Ovary (tissue), 7 donors: ENCODE measurements at regions not wholly inside any gene's neighbourhood (a gene's known extent, or its start where the extent isn't known, plus 50 kb on each side); places are given as distances from the start of the nearest gene placed in this dataset.

Source experiments
- DNase-seq, 5 donors: peaks; one replicate each; pipeline ENCODE4 v3.0.0-alpha.2; 2019 to 2020
- H3K27ac ChIP-seq, 2 donors: fragments of 200-600 bp; one replicate each; pipeline versions ENCODE4 v1.5.1 to v1.8.0; 2019 to 2022
- H3K27me3 ChIP-seq: fragments of 200-600 bp; one replicate; pipeline ENCODE4 v1.8.0; 2022
- H3K36me3 ChIP-seq: fragments of 200-600 bp; sonication (generic); one replicate; pipeline ENCODE4 v1.5.1; 2019
- H3K4me1 ChIP-seq: one replicate; pipeline ENCODE4 v1.8.1; 2013; ENCODE audit warnings: mild to moderate bottlenecking, moderate library complexity; ENCODE audit not compliant: insufficient read depth
- H3K4me3 ChIP-seq: fragments of 200-600 bp; sonication (generic); one replicate; pipeline ENCODE4 v1.5.1; 2017
- H3K9me3 ChIP-seq, 2 donors: fragments of 200-600 bp in 1 of 2; sonication (generic) in 1 of 2; one replicate each; pipeline versions ENCODE4 v1.5.1 to v1.8.1; 2013 to 2019; ENCODE audit warnings: mild to moderate bottlenecking in 1 of 2, moderate library complexity in 1 of 2
- CTCF ChIP-seq, 3 donors: fragments of 450-650 bp in 2 of 3; fragments of 200-600 bp in 1 of 3; IDR thresholded peaks; one replicate each; pipeline versions ENCODE4 v1.5.1 to v1.8.0; 2016 to 2022; ENCODE audit warnings: antibody characterized with exemption in 3 of 3, mild to moderate bottlenecking in 1 of 3
- EP300 ChIP-seq: sonication (generic); formaldehyde crosslinking; IDR thresholded peaks from one replicate; pipeline ENCODE4 v1.6.1; 2017; ENCODE audit warnings: antibody characterized with exemption
- POLR2A ChIP-seq: fragments of 450-650 bp; IDR thresholded peaks from one replicate; pipeline ENCODE4 v1.6.1; 2017; ENCODE audit warnings: antibody characterized with exemption, mild to moderate bottlenecking, moderate library complexity
- WGBS, 3 donors: extraction: QIAGEN DNeasy Blood & Tissue Kit in 1 of 3; methylation state at CpG; one replicate each; pipeline versions ENCODE4 v1.1.5 to v1.1.7; 2013 to 2017; 5-methylcytosine and 5-hydroxymethylcytosine counted together
- intact Hi-C, 4 donors: fragments of 100-400 bp; cut with DNase I; formaldehyde crosslinking; loops; one replicate each; pipeline versions ENCODE4 v1.11.0 to v1.15.1; 2022 to 2023
- donor health status: DM: no; HTN: no; CAD: no; lungs with moderate emphysema.
- donor health status: DM: no; HTN: no; CAD: no.
- donor health status: Bipolar disorder and iron deficiency.
- donor health status: DM: no; HTN: no; CAD: no.
- donor health status: DM: yes; HTN: yes; CAD: no.

GRCh38 chr15:31905054-31905453, 125.3 kb upstream of the CHRNA7 start:
- Histone ChIP-seq H3K4me1 (no peaks in the 10 kb centered on the region), H3K27me3 (no peaks in the 10 kb centered on the region), H3K36me3 (no peaks in the 10 kb centered on the region), H3K4me3 (no peak overlapping the region), H3K27ac (no peak overlapping the region), H3K9me3 (no peaks in the 10 kb centered on the region)
- DNase-seq, result no peak
- 15 to 21% (median 15%) methylated on average over 8 of the region's 8 CpGs for WGBS, 3 donors
- TF ChIP-seq CTCF (IDR thresholded peaks at IDR 0.05) (no peak), POLR2A (no peak), EP300 (no peak)
- intact Hi-C loops, result no loop called here

- Histone ChIP-seq H3K4me3 (no peak overlapping the region), H3K9me3 (no peaks in the 10 kb centered on the region), H3K36me3 (no peaks in the 10 kb centered on the region), H3K4me1 (no peaks in the 10 kb centered on the region), H3K27ac (no peak overlapping the region), H3K27me3 (no peaks in the 10 kb centered on the region)
- TF ChIP-seq POLR2A (no peak), EP300 (no peak), CTCF (IDR thresholded peaks at IDR 0.05) (no peak)
- DNase-seq, result no peak
- WGBS, 3 donors, result 80 to 82% (median 81%) methylated on average over 9 of the region's 9 CpGs
- intact Hi-C loops, result no loop called here
Observed at GRCh38 chr15:31925541-31925940, 104.8 kb upstream of the CHRNA7 start.

- Histone ChIP-seq H3K27ac (no peak overlapping the region), H3K9me3 (no peaks in the 10 kb centered on the region), H3K36me3 (no peaks in the 10 kb centered on the region), H3K4me3 (no peak overlapping the region), H3K4me1 (no peaks in the 10 kb centered on the region), H3K27me3 (no peaks in the 10 kb centered on the region)
- 80 to 84% (median 80%) methylated on average over 4 of the region's 4 CpGs for WGBS, 3 donors
- no peak for TF ChIP-seq POLR2A
- no peak for TF ChIP-seq EP300
- no peak for TF ChIP-seq CTCF (IDR thresholded peaks at IDR 0.05)
- intact Hi-C loops, result no loop called here
- DNase-seq, result no peak
Observed at GRCh38 chr15:31930967-31931366, 99.3 kb upstream of the CHRNA7 start.

GRCh38 chr15:31932576-31932975, 97.7 kb upstream of the CHRNA7 start:
- no peak for DNase-seq
- H3K9me3 ChIP-seq, result no peaks in the 10 kb centered on the region
- H3K36me3 ChIP-seq, result no peaks in the 10 kb centered on the region
- H3K27me3 ChIP-seq, result no peaks in the 10 kb centered on the region
- no peak overlapping the region for H3K27ac ChIP-seq
- 78 to 82% (median 79%) methylated on average over 5 of the region's 5 CpGs for WGBS, 3 donors
- intact Hi-C loops, result no loop called here
- H3K4me3 ChIP-seq, result no peak overlapping the region
- H3K4me1 ChIP-seq, result no peaks in the 10 kb centered on the region
- TF ChIP-seq EP300 (no peak), CTCF (IDR thresholded peaks at IDR 0.05) (no peak), POLR2A (no peak)

- H3K36me3 ChIP-seq, result no peaks in the 10 kb centered on the region
- no peaks in the 10 kb centered on the region for H3K4me1 ChIP-seq
- intact Hi-C loops, result no loop called here
- no peak overlapping the region for H3K4me3 ChIP-seq
- WGBS, 3 donors, result 60 to 73% (median 68%) methylated on average over 5 of the region's 5 CpGs
- TF ChIP-seq CTCF (IDR thresholded peaks at IDR 0.05), result no peak
- H3K9me3 ChIP-seq, result no peaks in the 10 kb centered on the region
- DNase-seq, result no peak
- H3K27ac ChIP-seq, result no peak overlapping the region
- no peaks in the 10 kb centered on the region for H3K27me3 ChIP-seq
Observed at GRCh38 chr15:31934821-31935220, 95.5 kb upstream of the CHRNA7 start.
